ENCODE measurements at regions not wholly inside any gene's neighbourhood (a gene's known extent, or its start where the extent isn't known, plus 50 kb on each side); places are given as distances from the start of the nearest gene placed in this dataset.

- ChIA-PET POLR2A (ENCODE audit: unreplicated experiment) (no interaction called here), CTCF (no interaction called here)
- Histone ChIP-seq H4K20me1 (ENCODE audit: insufficient read depth, low read length) (no peaks in the 10 kb centered on the region), H3K36me3 (ENCODE audit: control insufficient read depth, insufficient read depth, low read length) (no peaks in the 10 kb centered on the region), H2BK20ac (ENCODE audit: low read depth, low read length) (no peak overlapping the region), H3K79me1 (ENCODE audit: low read depth in 1 of 2, low read length in 2 of 2) (no peaks in the 10 kb centered on the region), H3K18ac (ENCODE audit: low read depth, low read length) (no peak overlapping the region), H4K91ac (ENCODE audit: insufficient read depth, low read depth, low read length) (no peak overlapping the region), H3K4me1 (ENCODE audit: control insufficient read depth, insufficient read depth, low read length) (no peaks in the 10 kb centered on the region), H3K9ac (ENCODE audit: low read depth, low read length) (no peak overlapping the region), H2BK5ac (ENCODE audit: low read depth, low read length, poor library complexity, severe bottlenecking) (no peak overlapping the region), H2BK120ac (ENCODE audit: low read depth, low read length) (no peak overlapping the region), H3K4me3 (ENCODE audit: insufficient read depth, low read depth, low read length) (peak overlapping the region; percentile 41; the same call in 1 of the 2 replicates), H3K27me3 (ENCODE audit: control insufficient read depth, insufficient read depth, low read length) (no peaks in the 10 kb centered on the region), H2AK9ac (replicated peaks; ENCODE audit: low read depth, low read length, poor library complexity) (no peak overlapping the region), H3K56ac (ENCODE audit: extremely low read depth, insufficient read depth, low read length) (no peak overlapping the region), H3K9me3 (ENCODE audit: control insufficient read depth, insufficient read depth, low read length) (no peaks in the 10 kb centered on the region), H3K23ac (ENCODE audit: low read depth, low read length) (no peak overlapping the region), H3K9me1 (ENCODE audit: insufficient read depth, low read length) (no peaks in the 10 kb centered on the region), H3K27ac (ENCODE audit: insufficient read depth, low read length) (no peak overlapping the region), H4K5ac (ENCODE audit: low read depth, low read length) (no peak overlapping the region), H3K4me2 (ENCODE audit: low read depth, low read length) (peak overlapping the region; percentile 89), H2AFZ (replicated peaks; ENCODE audit: low read length, poor library complexity) (no peak overlapping the region), H4K8ac (ENCODE audit: low read depth in 2 of 2, low read length in 2 of 2) (no peak overlapping the region), H3K14ac (replicated peaks; ENCODE audit: low read depth, low read length) (no peak overlapping the region), H2BK15ac (ENCODE audit: low read depth, low read length) (no peak overlapping the region), H3K4ac (ENCODE audit: low read depth, low read length) (no peak overlapping the region), H2AK5ac (ENCODE audit: low read depth, low read length) (no peak overlapping the region)
- WGBS, 2 experiments (ENCODE audit: extremely low coverage in 2 of 2, insufficient read length in 1 of 2): no CpG with 5 or more reads among the region's 3 CpGs
- TF ChIP-seq USF2 (IDR thresholded peaks at IDR 0.05; ENCODE audit: low read depth, low read length) (no peak), MXI1 (IDR thresholded peaks at IDR 0.05; ENCODE audit: borderline replicate concordance, low read depth, low read length) (no peak), CHD1 (IDR thresholded peaks at IDR 0.05; ENCODE audit: low read depth, low read length) (no peak), MAZ (IDR thresholded peaks at IDR 0.05; ENCODE audit: borderline replicate concordance, low read depth, low read length) (no peak), CTCF (conservative IDR thresholded peaks at IDR 0.05; ENCODE audit: low read depth, low read length) (no peak), FOS (IDR thresholded peaks at IDR 0.05; ENCODE audit: low read depth, low read length) (no peak), RFX5 (IDR thresholded peaks at IDR 0.05; ENCODE audit: low read depth, low read length) (no peak), CEBPB (IDR thresholded peaks at IDR 0.05; ENCODE audit: low read depth, low read length) (no peak), SMC3 (IDR thresholded peaks at IDR 0.05; ENCODE audit: low read depth, low read length) (no peak), BHLHE40 (IDR thresholded peaks at IDR 0.05; ENCODE audit: low read depth, low read length) (no peak), NFE2L2 (IDR thresholded peaks at IDR 0.05; ENCODE audit: low read depth, low read length) (no peak), RAD21 (IDR thresholded peaks at IDR 0.05; ENCODE audit: low read length) (no peak), RCOR1 (IDR thresholded peaks at IDR 0.05; ENCODE audit: insufficient replicate concordance, low read length) (no peak), MAFK (IDR thresholded peaks at IDR 0.05; ENCODE audit: low read depth, low read length) (no peak), POLR2A (IDR thresholded peaks at IDR 0.05; ENCODE audit: low read depth, low read length) (no peak)
- TF ChIP-seq, protein P1, sequence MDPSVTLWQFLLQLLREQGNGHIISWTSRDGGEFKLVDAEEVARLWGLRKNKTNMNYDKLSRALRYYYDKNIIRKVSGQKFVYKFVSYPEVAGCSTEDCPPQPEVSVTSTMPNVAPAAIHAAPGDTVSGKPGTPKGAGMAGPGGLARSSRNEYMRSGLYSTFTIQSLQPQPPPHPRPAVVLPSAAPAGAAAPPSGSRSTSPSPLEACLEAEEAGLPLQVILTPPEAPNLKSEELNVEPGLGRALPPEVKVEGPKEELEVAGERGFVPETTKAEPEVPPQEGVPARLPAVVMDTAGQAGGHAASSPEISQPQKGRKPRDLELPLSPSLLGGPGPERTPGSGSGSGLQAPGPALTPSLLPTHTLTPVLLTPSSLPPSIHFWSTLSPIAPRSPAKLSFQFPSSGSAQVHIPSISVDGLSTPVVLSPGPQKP (IDR thresholded peaks at IDR 0.05; ENCODE audit: borderline replicate concordance, low read depth, low read length): no peak
- BruUV-seq (replicated peaks): no TSS peak
- intact Hi-C loops (cut with micrococcal nuclease): no loop called here
- DNase-seq: no peak
- no peak for ATAC-seq (ENCODE audit: low read depth)
- dilution Hi-C loops (cut with HindIII; ENCODE audit: low sequenced_read_pairs, unreplicated experiment): no loop called here
- in situ Hi-C loops (cut with MboI; ENCODE audit: low sequenced_read_pairs): no loop called here
Measured at GRCh38 chr13:85379433-85379832, 419.8 kb downstream of the SLITRK6 start.

All from IMR-90 (cell line).